ENCODE measurements at regions not wholly inside any gene's neighbourhood (a gene's known extent, or its start where the extent isn't known, plus 50 kb on each side); places are given as distances from the start of the nearest gene placed in this dataset.

DNA sequence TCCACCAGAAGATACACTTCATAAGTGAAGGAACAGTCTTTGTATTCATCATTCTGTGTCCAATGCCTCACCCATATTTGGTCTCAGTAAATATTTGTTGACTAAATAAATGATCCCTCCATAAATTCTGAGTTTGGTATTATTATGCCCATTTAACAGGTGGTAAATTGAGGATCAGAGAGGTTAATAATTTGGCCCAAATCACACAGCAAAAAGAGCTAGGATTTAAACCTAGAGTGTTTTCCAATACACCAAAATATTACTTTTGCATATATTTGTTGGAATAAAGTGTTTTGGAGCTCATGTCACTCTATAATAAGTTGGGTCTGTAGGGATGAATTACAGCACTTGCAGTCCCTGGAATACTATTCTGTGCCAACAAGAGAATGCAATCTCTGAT, 470.3 kb downstream of the ARHGEF28 start:
- Mint-ChIP-seq H3K27ac (no peak overlapping the region), H3K27me3 (no peaks in the 10 kb centered on the region), H3K4me1 (no peaks in the 10 kb centered on the region), H3K9me3 (peaks cover 2% of the 10 kb centered on the region), H3K36me3 (no peaks in the 10 kb centered on the region), H3K4me3 (no peak overlapping the region)
- no peak for ATAC-seq

DNA sequence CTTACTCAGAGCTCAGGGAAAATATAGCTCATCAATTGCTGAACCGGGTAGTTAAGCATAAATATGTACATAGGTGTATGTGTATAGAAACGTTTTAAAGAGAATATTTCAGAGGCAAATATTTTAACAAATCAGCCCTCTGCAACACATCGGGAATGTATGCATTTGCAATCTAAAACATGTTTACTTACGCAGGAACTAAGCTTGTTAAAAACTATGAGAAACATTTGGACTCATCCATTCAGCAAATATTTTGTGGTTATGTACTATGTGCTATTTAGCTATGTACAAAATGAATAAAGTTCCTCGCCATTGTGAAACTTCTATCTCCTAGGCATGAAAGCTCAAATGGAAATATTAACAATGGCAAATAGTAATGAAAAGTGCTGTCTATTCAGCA, 469.9 kb downstream of the ARHGEF28 start:
- ATAC-seq, result no peak
- Mint-ChIP-seq H3K27ac (no peak overlapping the region), H3K27me3 (no peaks in the 10 kb centered on the region), H3K36me3 (no peaks in the 10 kb centered on the region), H3K4me3 (no peak overlapping the region), H3K9me3 (peaks cover 2% of the 10 kb centered on the region), H3K4me1 (no peaks in the 10 kb centered on the region)

DNA sequence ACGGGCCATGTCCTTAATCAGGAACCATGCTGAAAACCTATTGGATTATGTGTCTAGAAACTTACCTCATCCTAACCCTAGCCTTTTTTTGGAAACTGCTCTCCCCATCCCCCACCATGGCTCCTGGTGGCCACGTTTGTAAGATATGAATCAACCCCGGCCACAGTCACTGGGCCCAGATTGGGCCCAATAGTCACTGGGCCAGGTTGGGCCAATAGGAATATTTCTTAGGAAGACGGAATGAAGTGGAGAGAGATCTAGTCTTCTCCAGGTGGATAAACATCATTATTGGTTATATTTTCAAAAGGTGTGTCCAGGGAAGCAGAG, 468.7 kb downstream of the ARHGEF28 start:
- no peak for ATAC-seq
- H3K27ac Mint-ChIP-seq, result no peak overlapping the region

DNA sequence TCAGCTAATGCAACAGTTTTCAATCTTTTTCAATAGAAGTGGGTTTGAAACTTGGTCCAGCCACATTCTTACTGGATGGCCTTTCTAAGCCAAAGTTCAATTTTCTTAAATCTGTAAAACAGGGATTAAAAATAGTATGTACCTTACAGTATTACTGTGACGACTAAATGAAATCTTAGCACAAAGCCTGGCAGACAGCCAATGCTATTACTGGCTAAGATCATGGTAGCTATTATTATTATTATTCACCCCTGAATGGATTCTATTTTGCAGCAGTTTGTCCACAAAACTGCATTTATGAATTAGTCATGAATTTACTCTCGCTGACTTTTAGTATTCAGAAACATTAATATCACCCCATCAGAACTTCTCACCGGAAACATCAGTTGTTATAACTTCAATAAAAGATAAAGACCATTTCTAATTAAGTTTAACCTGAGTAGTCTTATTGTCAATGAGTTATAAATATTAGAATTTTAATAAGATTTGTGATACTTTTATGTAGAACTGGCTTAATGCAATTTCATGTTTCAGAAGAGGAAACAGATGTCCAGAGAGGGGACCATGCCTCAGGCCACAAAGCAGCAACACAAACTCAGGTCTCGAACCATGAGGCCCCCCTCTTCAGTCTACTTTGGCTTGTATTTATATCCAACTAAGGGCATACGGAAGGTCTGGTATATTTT, 468.2 kb downstream of the ARHGEF28 start:
- no peak overlapping the region for H3K4me3 Mint-ChIP-seq
- no peaks in the 10 kb centered on the region for H3K4me1 Mint-ChIP-seq
- no peaks in the 10 kb centered on the region for H3K27me3 Mint-ChIP-seq
- no peaks in the 10 kb centered on the region for H3K9me3 Mint-ChIP-seq
- no peak for ATAC-seq
- no peak overlapping the region for H3K27ac Mint-ChIP-seq
- no peaks in the 10 kb centered on the region for H3K36me3 Mint-ChIP-seq

More for the DNA sequence above, 468.7 kb downstream of the ARHGEF28 start:
- H3K36me3 Mint-ChIP-seq, result no peaks in the 10 kb centered on the region
- no peak overlapping the region for H3K4me3 Mint-ChIP-seq
- peaks cover 2% of the 10 kb centered on the region for H3K9me3 Mint-ChIP-seq
- no peaks in the 10 kb centered on the region for H3K27me3 Mint-ChIP-seq
- no peaks in the 10 kb centered on the region for H3K4me1 Mint-ChIP-seq

DNA sequence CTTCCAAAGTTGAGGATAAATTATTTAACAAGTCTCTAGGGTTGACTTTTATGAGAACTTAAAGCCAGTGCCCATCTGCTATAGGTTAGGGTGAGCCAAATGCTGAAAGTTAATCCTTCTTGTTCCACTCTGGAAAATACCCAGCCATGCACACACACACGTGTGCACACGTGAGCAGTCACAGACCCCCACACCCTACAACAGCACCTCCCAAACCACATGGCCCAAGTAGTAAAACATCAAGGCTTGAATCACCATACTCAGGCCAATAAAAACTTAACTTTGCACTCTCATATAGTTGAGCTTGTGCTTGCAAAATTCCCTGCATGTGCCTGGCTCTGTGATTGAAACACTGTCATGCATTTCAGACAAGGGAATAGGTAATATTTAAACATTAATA, 467.6 kb downstream of the ARHGEF28 start:
- Mint-ChIP-seq H3K4me1 (no peaks in the 10 kb centered on the region), H3K4me3 (no peak overlapping the region), H3K27me3 (no peaks in the 10 kb centered on the region), H3K9me3 (no peaks in the 10 kb centered on the region), H3K36me3 (no peaks in the 10 kb centered on the region), H3K27ac (no peak overlapping the region)
- no peak for ATAC-seq

DNA sequence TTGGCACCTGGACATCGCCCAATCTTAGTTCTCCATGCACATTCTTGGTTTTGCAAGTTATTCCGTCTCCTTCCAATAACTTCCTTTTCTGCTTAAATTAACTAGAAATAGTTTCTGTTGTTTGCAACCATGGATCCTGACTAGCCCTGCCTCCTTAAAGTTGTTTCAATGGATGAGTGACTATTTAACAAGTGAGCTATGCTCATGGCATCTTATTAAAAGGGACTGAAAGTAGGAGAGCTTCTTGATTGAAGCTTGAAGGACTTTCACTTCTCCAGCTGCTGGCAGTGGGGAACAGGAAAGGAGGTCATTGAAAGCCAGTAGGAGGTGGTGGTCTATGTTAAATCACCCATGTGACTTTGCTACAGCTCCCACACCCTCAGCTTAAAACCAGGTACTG, 466.8 kb downstream of the ARHGEF28 start:
- no peak for ATAC-seq
- no peak overlapping the region for H3K27ac Mint-ChIP-seq

DNA sequence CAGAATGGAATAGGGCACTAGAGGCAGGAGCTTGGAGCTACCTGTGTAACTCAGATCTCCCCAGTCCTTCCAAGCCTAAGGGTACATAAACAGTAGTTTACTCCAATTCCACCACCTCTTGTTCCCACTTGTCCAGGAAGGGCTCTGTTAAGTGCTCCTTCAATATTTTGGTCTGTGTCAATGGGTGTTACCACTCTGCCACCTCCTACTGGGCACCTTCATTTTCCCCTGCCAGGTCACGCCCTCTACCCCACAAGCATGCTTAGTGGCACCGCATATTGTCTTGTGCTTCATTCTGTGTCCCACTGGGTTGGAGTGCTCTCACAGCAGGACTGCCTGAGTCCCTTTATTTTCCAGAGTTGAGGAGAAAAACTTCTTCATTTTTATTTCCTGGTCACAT, 459.8 kb downstream of the ARHGEF28 start:
- H3K36me3 Mint-ChIP-seq, result no peaks in the 10 kb centered on the region
- H3K4me1 Mint-ChIP-seq, result no peaks in the 10 kb centered on the region
- H3K9me3 Mint-ChIP-seq, result no peaks in the 10 kb centered on the region
- no peak overlapping the region for H3K27ac Mint-ChIP-seq
- no peak for ATAC-seq
- H3K27me3 Mint-ChIP-seq, result peaks cover 14% of the 10 kb centered on the region
- no peak overlapping the region for H3K4me3 Mint-ChIP-seq

More for the DNA sequence above, 466.8 kb downstream of the ARHGEF28 start:
- Mint-ChIP-seq H3K27me3 (no peaks in the 10 kb centered on the region), H3K4me3 (no peak overlapping the region), H3K36me3 (no peaks in the 10 kb centered on the region), H3K4me1 (no peaks in the 10 kb centered on the region), H3K9me3 (no peaks in the 10 kb centered on the region)

DNA sequence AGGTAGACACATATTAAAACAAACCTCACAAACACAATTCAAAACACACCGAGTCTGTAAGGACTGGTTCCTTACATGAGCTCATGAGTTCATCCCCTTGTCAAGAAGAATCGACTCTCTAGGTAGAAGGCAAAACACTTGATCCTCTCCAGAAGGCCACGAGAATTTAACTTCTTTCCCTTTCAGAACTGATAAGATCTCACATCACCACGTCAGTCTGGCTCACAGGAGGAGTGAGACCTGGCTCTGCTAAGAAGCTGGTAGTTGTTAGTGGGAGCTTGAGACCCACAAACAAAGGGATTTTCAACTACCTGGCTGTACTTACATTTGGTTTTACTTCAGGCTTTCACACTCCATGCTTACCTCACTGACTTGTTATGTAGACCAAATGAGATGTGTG, 459.2 kb downstream of the ARHGEF28 start:
- no peak for ATAC-seq
- H3K4me3 Mint-ChIP-seq, result no peak overlapping the region
- no peaks in the 10 kb centered on the region for H3K36me3 Mint-ChIP-seq
- peaks cover 14% of the 10 kb centered on the region for H3K27me3 Mint-ChIP-seq
- H3K9me3 Mint-ChIP-seq, result no peaks in the 10 kb centered on the region
- no peaks in the 10 kb centered on the region for H3K4me1 Mint-ChIP-seq
- H3K27ac Mint-ChIP-seq, result no peak overlapping the region

DNA sequence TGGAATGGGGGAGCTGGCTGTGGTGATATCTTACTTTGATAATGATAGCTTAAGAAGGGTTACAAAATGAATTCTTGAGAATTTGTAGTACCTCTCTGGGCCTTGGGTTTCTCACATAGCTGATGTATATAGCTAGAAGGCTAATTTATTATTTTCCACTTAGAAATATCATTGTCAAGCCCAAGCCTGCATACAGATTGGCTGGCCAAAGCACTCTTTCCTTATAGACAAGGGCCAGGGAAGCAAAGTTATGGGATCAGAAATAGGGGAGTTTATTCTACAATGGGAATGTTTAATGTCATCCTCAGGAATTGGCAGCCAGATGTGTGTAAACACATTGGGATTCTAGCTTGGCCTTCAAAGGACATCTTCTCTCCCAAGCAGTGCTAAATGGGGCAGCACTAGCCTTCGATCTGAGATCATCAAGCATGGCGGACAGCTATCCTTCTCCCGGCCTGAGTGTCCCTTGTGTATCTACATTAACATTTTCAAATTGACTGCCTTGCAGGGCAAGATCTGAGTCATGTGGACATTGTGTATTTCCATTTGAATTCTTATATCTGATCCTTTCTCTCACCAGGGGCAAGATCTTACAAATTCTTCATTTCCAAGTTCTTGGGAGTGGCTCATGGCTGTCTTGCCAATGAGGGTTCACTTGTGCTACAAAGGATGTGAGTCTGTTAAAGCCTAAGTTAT, 457.2 kb downstream of the ARHGEF28 start:
- Mint-ChIP-seq H3K36me3 (no peaks in the 10 kb centered on the region), H3K27me3 (peaks cover 14% of the 10 kb centered on the region), H3K4me1 (no peaks in the 10 kb centered on the region), H3K4me3 (no peak overlapping the region), H3K9me3 (no peaks in the 10 kb centered on the region), H3K27ac (no peak overlapping the region)
- ATAC-seq, result no peak

DNA sequence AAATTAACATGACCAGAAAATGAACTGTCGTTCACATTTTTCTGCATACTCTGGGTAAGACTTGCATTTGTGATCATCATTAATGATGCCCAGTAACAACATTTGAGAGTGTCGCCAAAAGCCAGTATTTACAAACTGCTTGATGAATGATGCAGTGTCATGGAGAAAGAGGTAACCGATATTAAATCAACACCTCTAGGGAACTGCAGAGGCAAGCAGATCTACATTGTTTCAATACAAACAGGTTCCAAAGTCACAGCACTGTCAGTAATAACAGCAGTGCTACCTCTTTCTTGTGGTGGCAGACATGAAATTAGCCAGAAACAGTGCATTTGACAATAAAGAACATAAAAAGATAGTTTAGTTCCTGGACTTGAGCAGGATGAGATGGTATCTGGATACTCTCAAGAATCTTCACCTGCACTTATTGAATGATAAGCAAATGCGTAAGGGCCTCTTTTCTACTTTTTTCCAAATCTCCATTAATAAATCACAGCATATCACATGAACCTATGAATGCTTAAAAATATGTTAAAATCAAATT, 456.6 kb downstream of the ARHGEF28 start:
- peaks cover 14% of the 10 kb centered on the region for H3K27me3 Mint-ChIP-seq
- H3K36me3 Mint-ChIP-seq, result no peaks in the 10 kb centered on the region
- no peak for ATAC-seq
- no peak overlapping the region for H3K27ac Mint-ChIP-seq
- H3K4me1 Mint-ChIP-seq, result no peaks in the 10 kb centered on the region
- H3K9me3 Mint-ChIP-seq, result no peaks in the 10 kb centered on the region
- H3K4me3 Mint-ChIP-seq, result no peak overlapping the region

DNA sequence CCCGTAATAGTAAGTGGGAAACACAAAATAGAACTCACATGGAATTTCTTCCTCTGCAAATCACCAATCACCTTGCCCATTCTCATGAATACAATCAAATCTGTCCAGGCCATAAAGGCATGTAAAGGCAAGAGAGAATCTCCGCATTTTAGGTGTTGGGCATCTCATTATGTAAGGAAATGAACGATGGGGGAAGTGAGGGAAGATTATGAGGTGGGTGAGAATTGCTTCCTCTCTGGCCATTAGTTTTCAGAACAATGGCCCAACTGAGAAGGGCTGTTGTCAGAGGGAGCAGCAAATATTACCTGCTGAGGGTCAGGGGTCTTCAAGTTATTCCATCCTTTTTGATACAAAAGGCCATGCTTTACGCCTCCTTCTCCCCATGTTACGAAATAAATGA, 455.1 kb downstream of the ARHGEF28 start:
- peaks cover 3% of the 10 kb centered on the region for H3K27me3 Mint-ChIP-seq
- H3K4me1 Mint-ChIP-seq, result no peaks in the 10 kb centered on the region
- H3K27ac Mint-ChIP-seq, result no peak overlapping the region
- H3K36me3 Mint-ChIP-seq, result no peaks in the 10 kb centered on the region
- no peak for ATAC-seq
- peaks cover 4% of the 10 kb centered on the region for H3K9me3 Mint-ChIP-seq
- no peak overlapping the region for H3K4me3 Mint-ChIP-seq

DNA sequence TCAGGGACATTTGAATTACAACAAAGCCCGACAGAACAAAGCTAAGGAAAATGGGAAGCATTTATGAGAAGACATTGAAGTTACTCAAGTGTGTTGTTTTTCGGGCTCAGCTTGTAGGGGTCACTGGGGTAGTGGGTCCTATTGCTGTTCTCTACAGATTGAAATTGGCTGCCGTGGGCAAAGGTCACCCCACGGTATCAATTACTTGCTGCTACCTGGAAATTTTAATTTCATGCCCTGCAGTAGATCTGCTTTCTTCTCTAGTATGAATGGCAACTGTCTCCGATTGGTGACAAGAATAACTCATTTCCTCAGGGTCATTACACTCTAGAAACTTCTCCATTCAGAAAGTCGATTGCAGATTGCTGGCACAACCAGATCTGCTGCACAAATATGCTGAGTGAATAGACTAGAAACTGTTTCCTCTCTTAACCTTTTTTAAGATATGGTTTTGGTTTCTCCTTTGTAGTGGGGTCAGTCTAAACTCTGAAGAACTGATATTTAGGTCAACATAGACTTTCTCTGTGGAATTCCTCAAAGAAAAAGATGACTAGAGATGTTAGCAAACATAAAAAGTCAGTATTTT, 454.1 kb downstream of the ARHGEF28 start:
- no peak overlapping the region for H3K27ac Mint-ChIP-seq
- no peaks in the 10 kb centered on the region for H3K36me3 Mint-ChIP-seq
- no peaks in the 10 kb centered on the region for H3K27me3 Mint-ChIP-seq
- H3K4me1 Mint-ChIP-seq, result no peaks in the 10 kb centered on the region
- ATAC-seq, result no peak
- peaks cover 4% of the 10 kb centered on the region for H3K9me3 Mint-ChIP-seq
- no peak overlapping the region for H3K4me3 Mint-ChIP-seq

DNA sequence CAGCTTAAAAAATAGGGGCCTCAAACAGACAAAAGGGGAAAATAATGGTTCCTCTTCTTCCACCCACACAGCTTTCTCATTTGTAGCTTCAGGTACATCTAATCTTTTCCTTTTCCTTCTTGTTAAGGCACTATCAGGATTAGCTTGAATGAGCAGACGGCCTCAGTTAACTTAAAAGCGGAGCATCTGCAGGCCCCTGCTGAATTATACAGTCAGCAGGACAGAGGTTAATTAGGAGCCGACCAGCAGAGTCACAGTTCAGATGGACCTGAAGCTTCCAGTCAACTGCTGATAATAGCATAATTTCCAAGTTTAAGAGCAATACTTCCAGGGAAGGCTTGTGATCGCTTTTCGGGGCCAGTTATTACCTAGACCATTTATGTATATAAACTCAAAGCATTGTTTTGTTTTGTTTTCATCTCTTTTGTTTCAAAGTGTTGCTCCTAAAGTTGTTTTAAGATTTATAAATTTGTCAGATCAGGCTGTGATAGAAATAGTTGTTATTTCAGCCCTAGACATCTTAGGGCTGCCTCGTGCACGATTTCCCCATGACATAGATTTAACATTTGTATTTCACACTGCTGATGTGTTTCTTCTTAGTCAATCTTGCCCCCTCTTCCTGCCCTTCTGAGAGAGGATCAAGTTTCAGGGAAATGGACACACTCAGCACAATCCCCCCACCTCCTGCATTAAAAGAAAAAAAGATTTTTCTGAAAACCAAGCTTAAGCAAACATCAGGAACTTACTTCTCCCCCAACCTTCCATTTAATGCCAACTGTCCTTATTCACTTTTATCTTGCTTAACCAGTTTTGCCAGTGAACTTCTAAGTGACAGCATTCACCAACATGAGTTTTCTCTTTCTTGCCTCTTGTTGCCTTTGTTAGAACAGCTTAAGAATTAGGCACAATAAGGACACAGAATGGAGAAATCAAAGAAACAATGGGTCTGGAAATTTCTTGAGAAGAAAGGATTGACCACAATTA, 449.8 kb downstream of the ARHGEF28 start:
- no peaks in the 10 kb centered on the region for H3K4me1 Mint-ChIP-seq
- no peak overlapping the region for H3K27ac Mint-ChIP-seq
- no peaks in the 10 kb centered on the region for H3K36me3 Mint-ChIP-seq
- H3K9me3 Mint-ChIP-seq, result peaks cover 4% of the 10 kb centered on the region
- no peak for ATAC-seq
- no peaks in the 10 kb centered on the region for H3K27me3 Mint-ChIP-seq
- no peak overlapping the region for H3K4me3 Mint-ChIP-seq

DNA sequence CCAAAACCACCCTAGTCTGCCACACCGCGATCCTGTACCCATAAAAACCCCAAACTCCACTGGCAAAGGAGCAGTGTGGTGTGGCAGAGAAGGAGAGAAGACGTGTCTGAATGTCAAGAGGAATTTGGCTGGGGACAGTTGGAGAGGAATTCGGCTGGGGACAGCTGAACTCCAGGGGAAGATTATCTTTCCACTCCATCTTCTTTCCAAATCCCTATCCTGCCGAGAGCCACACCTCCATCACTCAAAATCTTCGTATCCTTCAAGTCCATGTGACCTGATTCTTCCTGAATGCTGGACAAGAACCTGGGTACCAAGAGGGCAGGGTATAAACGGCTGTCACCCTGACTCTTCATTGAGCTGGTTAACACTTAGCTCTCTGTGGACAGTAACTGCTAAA, 448.1 kb downstream of the ARHGEF28 start:
- Mint-ChIP-seq H3K36me3 (no peaks in the 10 kb centered on the region), H3K27ac (no peak overlapping the region), H3K27me3 (no peaks in the 10 kb centered on the region), H3K4me3 (no peak overlapping the region), H3K9me3 (peaks cover 4% of the 10 kb centered on the region), H3K4me1 (no peaks in the 10 kb centered on the region)
- ATAC-seq, result no peak

DNA sequence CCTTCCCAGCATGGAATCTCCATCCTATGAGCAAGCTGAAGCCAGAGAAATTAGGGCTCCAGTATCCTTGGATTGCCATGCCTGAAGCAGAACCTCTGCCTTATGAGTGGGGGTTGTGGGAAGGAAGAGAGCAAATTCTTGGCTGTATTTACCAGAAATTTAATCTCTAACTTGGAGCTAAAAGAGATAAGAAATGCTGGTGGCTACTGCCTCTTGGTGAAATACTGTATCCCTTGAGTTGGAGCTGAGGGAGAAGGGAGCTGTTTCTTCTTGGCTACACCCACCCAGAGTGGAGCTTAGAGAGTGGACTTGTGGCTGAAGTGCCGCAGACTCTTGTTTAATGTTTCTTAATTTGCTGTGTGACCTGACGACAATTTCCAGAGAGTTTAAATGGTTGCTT, 447.3 kb downstream of the ARHGEF28 start:
- Mint-ChIP-seq H3K27ac (no peak overlapping the region), H3K36me3 (no peaks in the 10 kb centered on the region), H3K4me3 (no peak overlapping the region), H3K9me3 (peaks cover 4% of the 10 kb centered on the region), H3K27me3 (no peaks in the 10 kb centered on the region), H3K4me1 (no peaks in the 10 kb centered on the region)
- ATAC-seq, result no peak

Data from stimulated activated memory B cell treated with anti-CD40 and anti-IgM and Interleukin-4, amounts not matched to agents 10 μg/mL and 1 μg/mL and 100 μg/mL, for 72 hours (primary cell).